T-helper 17 cell (primary cell): ENCODE measurements at regions not wholly inside any gene's neighbourhood (a gene's known extent, or its start where the extent isn't known, plus 50 kb on each side); places are given as distances from the start of the nearest gene placed in this dataset.

ENCODE experiments used
- ATAC-seq: fragments of 150-1000 bp; cut with Tn5 transposase; 2 replicates; pipeline ENCODE4 v1.10.0; 2021; ENCODE audit warnings: mild to moderate bottlenecking, moderate library complexity
- DNase-seq, 3 donors: peaks; one replicate each; pipeline versions ENCODE4 v3.0.0 to v3.0.0-alpha.2; 2020 to 2021
- H3K9me3 ChIP-seq: one replicate; pipeline ENCODE4 v1.7.0; 2013; ENCODE audit warnings: low read length, mild to moderate bottlenecking; ENCODE audit not compliant: control insufficient read depth, poor library complexity, severe bottlenecking
- H3K27ac Mint-ChIP-seq: one replicate; pipeline ENCODE4 v1.8.0; 2022; ENCODE audit warnings: mild to moderate bottlenecking, moderate library complexity, mixed read lengths
- H3K27me3 Mint-ChIP-seq: one replicate; pipeline ENCODE4 v1.8.0; 2022; ENCODE audit warnings: mixed read lengths
- H3K36me3 Mint-ChIP-seq: one replicate; pipeline ENCODE4 v1.8.0; 2022; ENCODE audit warnings: low read depth, mixed read lengths
- H3K4me1 Mint-ChIP-seq: one replicate; pipeline ENCODE4 v1.8.0; 2022; ENCODE audit warnings: mild to moderate bottlenecking, mixed read lengths
- H3K4me3 Mint-ChIP-seq: one replicate; pipeline ENCODE4 v1.8.0; 2022; ENCODE audit warnings: mild to moderate bottlenecking, moderate library complexity, mixed read lengths

- Mint-ChIP-seq H3K36me3 (no peaks in the 10 kb centered on the region), H3K4me1 (no peaks in the 10 kb centered on the region), H3K27me3 (peaks cover 4% of the 10 kb centered on the region), H3K27ac (no peak overlapping the region), H3K4me3 (no peak overlapping the region)
- no peaks in the 10 kb centered on the region for H3K9me3 ChIP-seq
- no peak for DNase-seq
- ATAC-seq, result no peak
Measured at GRCh38 chr12:115650026-115650425, 627.5 kb downstream of the MED13L start.

- DNase-seq (no peak), ATAC-seq (no peak)
- no peaks in the 10 kb centered on the region for H3K9me3 ChIP-seq
- no peaks in the 10 kb centered on the region for H3K4me1 Mint-ChIP-seq
- H3K4me3 Mint-ChIP-seq, result no peak overlapping the region
- no peak overlapping the region for H3K27ac Mint-ChIP-seq
- H3K27me3 Mint-ChIP-seq, result peaks cover 4% of the 10 kb centered on the region
- H3K36me3 Mint-ChIP-seq, result no peaks in the 10 kb centered on the region
Measured at GRCh38 chr12:115648463-115648862, 629.0 kb downstream of the MED13L start.

- no peaks in the 10 kb centered on the region for H3K36me3 Mint-ChIP-seq
- no peak for DNase-seq
- H3K27ac Mint-ChIP-seq, result no peak overlapping the region
- H3K4me3 Mint-ChIP-seq, result no peak overlapping the region
- no peak for ATAC-seq
- peaks cover 4% of the 10 kb centered on the region for H3K27me3 Mint-ChIP-seq
- no peaks in the 10 kb centered on the region for H3K9me3 ChIP-seq
- no peaks in the 10 kb centered on the region for H3K4me1 Mint-ChIP-seq
Measured at GRCh38 chr12:115646210-115646609, 631.3 kb downstream of the MED13L start.

- Mint-ChIP-seq H3K27me3 (no peaks in the 10 kb centered on the region), H3K4me3 (no peak overlapping the region), H3K27ac (no peak overlapping the region), H3K4me1 (no peaks in the 10 kb centered on the region), H3K36me3 (no peaks in the 10 kb centered on the region)
- no peaks in the 10 kb centered on the region for H3K9me3 ChIP-seq
- ATAC-seq, result no peak
- DNase-seq, result no peak
Measured at GRCh38 chr12:115640929-115641328, 636.6 kb downstream of the MED13L start.

- no peaks in the 10 kb centered on the region for H3K4me1 Mint-ChIP-seq
- H3K27me3 Mint-ChIP-seq, result no peaks in the 10 kb centered on the region
- H3K4me3 Mint-ChIP-seq, result no peak overlapping the region
- no peak for DNase-seq
- H3K36me3 Mint-ChIP-seq, result no peaks in the 10 kb centered on the region
- no peak for ATAC-seq
- no peak overlapping the region for H3K27ac Mint-ChIP-seq
- H3K9me3 ChIP-seq, result no peaks in the 10 kb centered on the region
Measured at GRCh38 chr12:115639648-115640012, 637.9 kb downstream of the MED13L start.

- no peaks in the 10 kb centered on the region for H3K9me3 ChIP-seq
- ATAC-seq (no peak), DNase-seq (no peak)
- Mint-ChIP-seq H3K27ac (no peak overlapping the region), H3K36me3 (no peaks in the 10 kb centered on the region), H3K27me3 (no peaks in the 10 kb centered on the region), H3K4me1 (no peaks in the 10 kb centered on the region), H3K4me3 (no peak overlapping the region)
Measured at GRCh38 chr12:115638733-115639647, 638.5 kb downstream of the MED13L start.

GRCh38 chr12:115636546-115636945 lies 640.9 kb downstream of the MED13L start:
- no peaks in the 10 kb centered on the region for H3K27me3 Mint-ChIP-seq
- ATAC-seq (no peak), DNase-seq (no peak)
- H3K4me1 Mint-ChIP-seq, result no peaks in the 10 kb centered on the region
- H3K27ac Mint-ChIP-seq, result no peak overlapping the region
- no peak overlapping the region for H3K4me3 Mint-ChIP-seq
- H3K9me3 ChIP-seq, result no peaks in the 10 kb centered on the region
- no peaks in the 10 kb centered on the region for H3K36me3 Mint-ChIP-seq

- H3K27ac Mint-ChIP-seq, result no peak overlapping the region
- no peak for DNase-seq
- ATAC-seq, result no peak
- no peaks in the 10 kb centered on the region for H3K27me3 Mint-ChIP-seq
- no peaks in the 10 kb centered on the region for H3K4me1 Mint-ChIP-seq
- H3K9me3 ChIP-seq, result no peaks in the 10 kb centered on the region
- no peak overlapping the region for H3K4me3 Mint-ChIP-seq
- no peaks in the 10 kb centered on the region for H3K36me3 Mint-ChIP-seq
Measured at GRCh38 chr12:115632308-115632707, 645.2 kb downstream of the MED13L start.

GRCh38 chr12:115630136-115630535 lies 647.4 kb downstream of the MED13L start:
- Mint-ChIP-seq H3K27ac (no peak overlapping the region), H3K27me3 (no peaks in the 10 kb centered on the region), H3K4me3 (no peak overlapping the region), H3K36me3 (no peaks in the 10 kb centered on the region), H3K4me1 (no peaks in the 10 kb centered on the region)
- ATAC-seq (no peak), DNase-seq (no peak)
- no peaks in the 10 kb centered on the region for H3K9me3 ChIP-seq

- H3K27ac Mint-ChIP-seq, result no peak overlapping the region
- H3K36me3 Mint-ChIP-seq, result no peaks in the 10 kb centered on the region
- H3K27me3 Mint-ChIP-seq, result no peaks in the 10 kb centered on the region
- H3K4me3 Mint-ChIP-seq, result no peak overlapping the region
- DNase-seq (no peak), ATAC-seq (no peak)
- no peaks in the 10 kb centered on the region for H3K4me1 Mint-ChIP-seq
- no peaks in the 10 kb centered on the region for H3K9me3 ChIP-seq
Measured at GRCh38 chr12:115626210-115626609, 651.3 kb downstream of the MED13L start.

GRCh38 chr12:115623764-115624334 lies 653.6 kb downstream of the MED13L start:
- no peaks in the 10 kb centered on the region for H3K27me3 Mint-ChIP-seq
- H3K4me1 Mint-ChIP-seq, result no peaks in the 10 kb centered on the region
- DNase-seq (no peak), ATAC-seq (no peak)
- no peaks in the 10 kb centered on the region for H3K36me3 Mint-ChIP-seq
- H3K4me3 Mint-ChIP-seq, result no peak overlapping the region
- no peak overlapping the region for H3K27ac Mint-ChIP-seq
- no peaks in the 10 kb centered on the region for H3K9me3 ChIP-seq

GRCh38 chr12:115623275-115623674 lies 654.2 kb downstream of the MED13L start:
- H3K27ac Mint-ChIP-seq, result no peak overlapping the region
- H3K27me3 Mint-ChIP-seq, result no peaks in the 10 kb centered on the region
- no peak overlapping the region for H3K4me3 Mint-ChIP-seq
- no peaks in the 10 kb centered on the region for H3K9me3 ChIP-seq
- no peaks in the 10 kb centered on the region for H3K36me3 Mint-ChIP-seq
- no peaks in the 10 kb centered on the region for H3K4me1 Mint-ChIP-seq
- DNase-seq (no peak), ATAC-seq (no peak)

- H3K4me1 Mint-ChIP-seq, result no peaks in the 10 kb centered on the region
- H3K27me3 Mint-ChIP-seq, result no peaks in the 10 kb centered on the region
- DNase-seq (no peak), ATAC-seq (no peak)
- no peak overlapping the region for H3K27ac Mint-ChIP-seq
- no peaks in the 10 kb centered on the region for H3K36me3 Mint-ChIP-seq
- H3K9me3 ChIP-seq, result no peaks in the 10 kb centered on the region
- no peak overlapping the region for H3K4me3 Mint-ChIP-seq
Measured at GRCh38 chr12:115620816-115621215, 656.7 kb downstream of the MED13L start.

GRCh38 chr12:115619889-115620288 lies 657.6 kb downstream of the MED13L start:
- H3K9me3 ChIP-seq, result no peaks in the 10 kb centered on the region
- H3K4me1 Mint-ChIP-seq, result no peaks in the 10 kb centered on the region
- no peaks in the 10 kb centered on the region for H3K27me3 Mint-ChIP-seq
- no peak for ATAC-seq
- H3K4me3 Mint-ChIP-seq, result no peak overlapping the region
- H3K27ac Mint-ChIP-seq, result no peak overlapping the region
- no peak for DNase-seq
- H3K36me3 Mint-ChIP-seq, result no peaks in the 10 kb centered on the region
